Thoracic aorta (tissue), 2 donors: ENCODE measurements at regions not wholly inside any gene's neighbourhood (a gene's known extent, or its start where the extent isn't known, plus 50 kb on each side); places are given as distances from the start of the nearest gene placed in this dataset.

Experiments
- ATAC-seq: fragments of 150-250 bp; one replicate; pipeline ENCODE4 v1.8.0; 2017; ENCODE audit warnings: low read depth; ENCODE audit not compliant: insufficient number of reproducible peaks, low FRiP score
- DNase-seq: peaks from one replicate; pipeline ENCODE4 v3.0.0-alpha.2; 2020; ENCODE audit warnings: low spot score
- H3K27ac ChIP-seq, 2 donors: fragments of 200-600 bp; sonication (generic); 1 replicate in 1 of 2; 2 replicates in 1 of 2; pipeline ENCODE4 v1.5.1; 2016; ENCODE audit warnings: mild to moderate bottlenecking in 2 of 2, moderate library complexity in 2 of 2
- H3K27me3 ChIP-seq: fragments of 200-600 bp; sonication (generic); replicated peaks from 2 replicates; pipeline ENCODE4 v1.6.0; 2016; ENCODE audit warnings: mild to moderate bottlenecking; ENCODE audit not compliant: insufficient read depth
- H3K36me3 ChIP-seq: fragments of 200-600 bp; sonication (generic); one replicate; pipeline ENCODE4 v1.5.1; 2016
- H3K4me1 ChIP-seq, 2 donors: fragments of 200-600 bp; sonication (generic); 1 replicate in 1 of 2; 2 replicates in 1 of 2; pipeline versions ENCODE4 v1.5.1 to v1.6.0; 2016; ENCODE audit warnings: low read depth in 2 of 2, mild to moderate bottlenecking in 1 of 2; ENCODE audit not compliant: control insufficient read depth in 1 of 2
- H3K4me3 ChIP-seq: fragments of 200-600 bp; sonication (generic); 2 replicates; pipeline ENCODE4 v1.5.1; 2016; ENCODE audit warnings: mild to moderate bottlenecking
- H3K9me3 ChIP-seq: fragments of 200-600 bp; sonication (generic); 2 replicates; pipeline ENCODE4 v1.5.1; 2016
- CTCF ChIP-seq: fragments of 200-600 bp; sonication (generic); IDR thresholded peaks from one replicate; pipeline ENCODE4 v1.5.1; 2019; ENCODE audit warnings: antibody characterized with exemption

GRCh38 chr4:17188125-17188524, 289.7 kb upstream of the LDB2 start:
- Histone ChIP-seq H3K4me1 (peaks cover 8 to 50% of the 10 kb centered on the region in 2 donors), H3K9me3 (no peaks in the 10 kb centered on the region), H3K36me3 (no peaks in the 10 kb centered on the region), H3K27me3 (no peaks in the 10 kb centered on the region), H3K27ac (peak overlapping the region in 1 of 2 donors; percentile 20), H3K4me3 (no peak overlapping the region)
- no peak for TF ChIP-seq CTCF
- ATAC-seq (no peak), DNase-seq (no peak)

DNA sequence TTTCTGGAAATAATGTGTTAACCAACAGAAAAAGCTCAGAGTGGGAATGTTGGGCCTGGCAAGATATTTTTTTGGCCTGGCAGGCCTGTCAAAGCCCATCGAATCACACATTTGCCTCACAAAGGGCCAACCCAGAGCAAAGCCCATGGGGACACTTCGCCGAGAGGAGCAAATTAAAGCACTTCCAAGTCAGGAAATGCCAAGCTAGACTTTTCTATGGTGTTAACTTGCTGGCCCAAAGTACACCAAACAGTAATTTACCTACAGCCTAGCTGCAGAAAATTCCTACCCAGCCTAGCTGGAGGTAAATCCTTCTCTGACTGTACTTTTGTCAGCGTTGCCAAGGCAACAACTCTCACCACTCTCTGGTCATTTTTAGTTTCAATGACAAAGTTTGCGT, 288.6 kb upstream of the LDB2 start:
- Histone ChIP-seq H3K27me3 (no peaks in the 10 kb centered on the region), H3K27ac (peak overlapping the region; percentile 20 to 29), H3K9me3 (no peaks in the 10 kb centered on the region), H3K4me3 (no peak overlapping the region), H3K36me3 (no peaks in the 10 kb centered on the region), H3K4me1 (peaks cover 8 to 38% of the 10 kb centered on the region in 2 donors)
- TF ChIP-seq CTCF: no peak
- DNase-seq (no peak), ATAC-seq (peak; percentile 51)

DNA sequence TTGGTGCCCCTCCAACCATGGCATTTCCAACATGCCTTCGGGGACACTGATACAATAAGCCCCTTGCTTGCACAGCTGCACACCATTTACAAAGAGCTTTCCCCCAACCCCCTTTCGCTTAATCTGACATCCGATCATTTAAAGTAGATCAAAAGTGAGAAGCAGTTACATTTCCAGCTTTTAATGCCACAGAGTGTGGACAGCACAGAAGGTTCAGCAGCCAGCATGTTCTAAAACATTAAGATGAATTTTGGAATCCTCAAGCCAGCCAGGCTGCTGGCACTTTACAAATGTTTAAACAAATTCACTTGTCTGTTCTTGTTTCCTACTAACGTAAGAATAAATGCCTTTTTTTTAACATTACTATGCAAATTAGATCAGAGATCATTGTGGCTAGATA, 284.4 kb upstream of the LDB2 start:
- no peaks in the 10 kb centered on the region for H3K36me3 ChIP-seq
- no peaks in the 10 kb centered on the region for H3K9me3 ChIP-seq
- peaks cover 7 to 31% of the 10 kb centered on the region in 2 donors for H3K4me1 ChIP-seq
- H3K27ac ChIP-seq: no peak overlapping the region
- no peaks in the 10 kb centered on the region for H3K27me3 ChIP-seq
- no peak for DNase-seq
- no peak overlapping the region for H3K4me3 ChIP-seq
- no peak for ATAC-seq
- TF ChIP-seq CTCF: no peak

DNA sequence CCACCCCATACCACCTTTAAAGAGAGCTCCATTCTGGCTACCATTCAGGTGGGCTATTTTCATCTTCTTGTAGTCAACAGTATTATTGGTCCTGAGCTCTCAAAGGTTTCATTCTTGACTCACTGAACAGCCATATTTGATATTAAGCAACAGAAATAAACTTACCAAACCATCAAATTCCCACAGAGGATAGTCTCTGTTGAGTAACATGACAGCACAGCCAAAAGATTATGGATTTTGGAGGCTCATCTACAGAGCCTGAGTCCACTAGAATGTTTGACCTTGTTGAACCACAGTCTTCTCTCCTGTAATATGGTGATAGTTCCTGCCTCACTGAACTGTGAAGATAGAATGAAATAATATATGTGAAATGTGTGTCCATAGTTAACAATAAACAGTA, 276.3 kb upstream of the LDB2 start:
- DNase-seq: no peak
- Histone ChIP-seq H3K4me1 (peaks cover 10 to 23% of the 10 kb centered on the region in 2 donors), H3K4me3 (no peak overlapping the region), H3K27ac (no peak overlapping the region), H3K9me3 (no peaks in the 10 kb centered on the region), H3K36me3 (no peaks in the 10 kb centered on the region), H3K27me3 (no peaks in the 10 kb centered on the region)
- TF ChIP-seq CTCF: no peak
- ATAC-seq: no peak

DNA sequence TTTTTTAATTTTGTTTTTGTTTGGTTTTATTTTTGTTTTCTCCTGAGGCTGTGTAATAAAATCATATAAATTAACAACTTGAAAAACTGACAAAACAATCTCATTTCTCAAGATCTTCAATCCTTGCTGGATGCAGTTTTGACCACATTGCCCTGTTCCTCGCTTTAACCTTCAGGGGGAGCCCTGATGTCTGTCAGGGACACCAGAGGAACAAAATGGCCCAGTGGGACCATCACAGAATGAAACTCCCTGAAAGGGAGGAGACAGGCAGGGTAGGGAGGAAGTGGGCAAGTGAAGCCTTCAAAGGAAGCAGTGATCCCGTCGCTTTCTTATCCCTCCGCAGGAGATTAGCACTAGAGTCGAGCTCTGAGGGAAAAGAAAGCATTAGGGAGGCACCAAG, 274.9 kb upstream of the LDB2 start:
- DNase-seq (no peak), ATAC-seq (no peak)
- Histone ChIP-seq H3K9me3 (no peaks in the 10 kb centered on the region), H3K36me3 (no peaks in the 10 kb centered on the region), H3K27me3 (no peaks in the 10 kb centered on the region), H3K27ac (no peak overlapping the region), H3K4me1 (peaks cover 13 to 27% of the 10 kb centered on the region in 2 donors), H3K4me3 (no peak overlapping the region)
- TF ChIP-seq CTCF: no peak
